ENCODE measurements at regions not wholly inside any gene's neighbourhood (a gene's known extent, or its start where the extent isn't known, plus 50 kb on each side); places are given as distances from the start of the nearest gene placed in this dataset.

GRCh38 chr7:45998506-45998905 is 77.4 kb upstream of the IGFBP3 start:
- no peak for DNase-seq

DNA sequence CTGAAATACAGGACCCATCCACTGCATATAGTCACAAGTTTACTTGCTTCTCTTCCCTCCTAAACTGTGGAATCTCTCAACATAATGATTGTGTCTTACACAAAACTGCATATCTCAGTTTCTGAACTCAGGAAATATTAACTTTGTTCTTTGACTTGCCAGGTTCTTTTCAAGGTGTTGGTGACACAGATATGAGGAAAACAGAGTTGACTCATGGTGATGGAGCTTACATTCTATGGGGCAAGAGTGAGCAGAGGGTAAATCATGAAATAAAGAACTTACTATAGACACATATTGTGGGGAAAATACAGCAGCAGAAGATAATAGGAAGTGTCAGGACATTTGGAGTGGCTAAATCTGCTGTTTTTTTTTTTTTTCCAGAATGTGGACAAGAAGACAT is 72.5 kb upstream of the IGFBP3 start:
- no peak for DNase-seq

DNA sequence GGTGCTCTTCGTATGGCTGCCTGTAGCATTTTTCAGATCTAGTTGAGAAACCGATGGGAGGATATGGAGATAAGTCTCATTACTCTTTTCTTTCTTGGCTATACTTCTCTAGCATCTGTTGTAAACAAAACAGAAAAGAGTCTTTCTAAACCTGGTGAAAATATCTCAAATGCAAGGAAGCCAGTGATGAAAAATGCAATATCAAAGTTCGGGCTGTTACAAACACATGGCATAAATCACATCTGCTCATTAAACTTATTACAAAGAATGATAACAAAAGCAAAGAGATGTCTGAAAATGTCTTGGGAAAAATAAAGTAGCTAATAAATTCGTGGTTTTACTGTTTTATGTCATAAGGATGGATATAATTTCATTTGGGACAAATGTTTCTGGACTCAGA is 71.8 kb upstream of the IGFBP3 start:
- no peak for DNase-seq

- DNase-seq: no peak
Observed at GRCh38 chr7:45990276-45990675, 69.2 kb upstream of the IGFBP3 start.

DNA sequence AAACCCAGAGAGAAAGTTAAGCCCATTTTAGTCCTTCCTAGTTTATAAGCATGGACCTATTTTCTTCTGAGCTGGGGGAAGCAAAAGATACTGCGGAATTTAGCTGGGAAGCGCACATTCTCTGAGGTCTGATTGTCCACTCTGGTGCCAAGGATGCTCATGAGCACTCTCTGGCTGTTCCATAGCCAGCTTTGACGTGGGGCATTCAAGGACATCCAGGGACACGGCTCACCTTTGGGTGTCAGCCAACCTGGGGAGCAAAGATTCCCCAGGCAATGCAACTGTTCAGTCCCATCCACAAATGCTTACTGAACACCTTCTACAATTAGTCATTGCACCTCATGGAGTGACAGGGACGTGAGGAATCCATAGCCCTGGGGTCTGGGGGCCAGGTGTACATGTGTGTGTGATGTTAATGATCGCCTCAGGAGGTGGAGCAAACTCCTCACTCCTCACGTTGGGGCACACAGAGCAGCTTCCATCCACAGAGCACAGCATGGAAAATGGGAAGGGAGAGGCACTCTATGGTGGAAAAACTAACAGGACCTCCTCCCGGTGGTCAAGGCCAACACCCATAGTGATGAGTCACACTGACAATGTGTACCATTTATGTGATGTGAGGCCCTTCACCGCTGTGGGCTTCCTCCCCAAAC is 67.5 kb upstream of the IGFBP3 start:
- no peak for DNase-seq

GRCh38 chr7:45987521-45988290 is 66.6 kb upstream of the IGFBP3 start:
- DNase-seq: no peak

- DNase-seq: no peak
Observed at GRCh38 chr7:45986355-45987298, 65.6 kb upstream of the IGFBP3 start.

DNA sequence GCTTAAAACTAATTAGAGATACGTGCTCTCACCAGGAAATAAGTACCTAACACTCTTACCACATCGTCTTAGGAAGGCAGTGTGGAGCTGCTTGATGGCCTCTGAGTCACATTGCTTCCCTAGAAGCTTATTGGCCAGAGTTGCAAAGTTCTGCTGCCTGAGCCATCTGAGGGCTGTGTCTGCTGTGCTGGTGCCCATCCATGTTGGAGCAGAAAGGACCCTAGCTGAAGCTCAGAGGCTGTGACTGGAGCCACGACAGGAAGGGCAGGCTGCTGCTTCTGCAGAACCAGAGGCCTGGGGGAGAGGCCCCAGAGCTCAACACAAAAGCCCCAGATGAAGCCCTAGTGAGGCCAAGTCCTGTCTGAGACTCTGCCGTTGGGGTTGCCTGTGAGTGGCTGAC is 64.8 kb upstream of the IGFBP3 start:
- no peak for DNase-seq

- no peak for DNase-seq
Observed at GRCh38 chr7:45984386-45985295, 63.6 kb upstream of the IGFBP3 start.

GRCh38 chr7:45983720-45984255 is 62.7 kb upstream of the IGFBP3 start:
- DNase-seq: no peak

DNA sequence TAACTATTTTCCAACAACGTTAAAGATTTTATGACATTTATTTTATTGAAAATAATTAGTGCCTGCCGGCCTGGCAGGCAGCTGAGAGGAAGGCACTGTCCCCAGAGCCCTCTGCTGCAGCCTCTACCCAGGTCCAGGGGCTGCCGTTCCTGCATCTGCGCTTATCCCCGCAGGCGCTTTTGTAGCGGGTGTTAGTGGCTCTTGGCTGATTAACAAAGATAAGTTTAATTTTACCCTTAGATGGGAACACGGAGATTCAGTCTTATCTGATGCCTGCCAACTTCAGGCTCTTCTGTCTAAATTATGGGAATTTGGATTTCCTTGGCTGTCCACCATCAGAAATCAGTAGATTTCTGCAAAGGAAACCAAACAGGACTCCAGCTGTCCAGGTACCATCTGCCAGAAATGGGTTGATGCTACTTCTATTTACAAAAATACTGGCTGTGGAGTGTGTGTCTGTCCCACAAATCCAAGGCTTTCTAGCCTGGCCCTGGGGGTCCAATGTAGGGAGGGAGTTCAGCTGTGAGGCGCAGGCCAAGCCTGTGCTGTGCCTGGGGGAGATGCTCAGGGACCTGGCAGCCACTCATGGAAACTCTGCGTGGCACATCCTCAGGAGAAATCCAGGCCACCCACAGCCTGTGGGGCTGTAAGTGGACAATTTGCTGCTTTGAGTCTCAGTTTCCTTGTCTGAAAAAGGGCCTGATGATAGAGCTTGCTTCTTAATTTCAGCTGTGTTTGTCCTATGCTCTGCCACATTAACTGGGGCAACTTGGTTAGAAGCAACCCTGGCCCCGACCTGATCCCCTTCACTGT is 62.0 kb upstream of the IGFBP3 start:
- DNase-seq: no peak

DNA sequence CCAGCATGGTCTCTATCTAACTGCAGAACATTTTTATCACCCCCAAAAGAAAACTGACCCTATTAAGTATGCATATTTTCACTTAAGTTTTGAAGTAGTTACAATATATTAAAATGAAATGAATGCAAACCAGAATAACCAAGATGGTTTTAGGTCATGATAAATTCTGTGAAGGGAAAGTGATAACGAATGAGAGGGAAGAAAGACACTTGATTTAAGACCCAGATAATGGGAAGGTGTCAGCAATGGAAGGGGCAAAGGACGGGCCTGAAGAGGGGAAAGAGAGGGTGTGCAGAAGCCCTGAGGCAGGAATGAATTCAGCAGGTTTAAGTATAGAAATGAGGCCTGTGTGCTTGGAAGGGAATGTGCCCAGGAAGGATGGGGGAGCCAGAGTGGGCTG is 61.1 kb upstream of the IGFBP3 start:
- no peak for DNase-seq

- DNase-seq: no peak
Observed at GRCh38 chr7:45980973-45981372, 59.9 kb upstream of the IGFBP3 start.

GRCh38 chr7:45980181-45980905 is 59.3 kb upstream of the IGFBP3 start:
- no peak for DNase-seq

DNA sequence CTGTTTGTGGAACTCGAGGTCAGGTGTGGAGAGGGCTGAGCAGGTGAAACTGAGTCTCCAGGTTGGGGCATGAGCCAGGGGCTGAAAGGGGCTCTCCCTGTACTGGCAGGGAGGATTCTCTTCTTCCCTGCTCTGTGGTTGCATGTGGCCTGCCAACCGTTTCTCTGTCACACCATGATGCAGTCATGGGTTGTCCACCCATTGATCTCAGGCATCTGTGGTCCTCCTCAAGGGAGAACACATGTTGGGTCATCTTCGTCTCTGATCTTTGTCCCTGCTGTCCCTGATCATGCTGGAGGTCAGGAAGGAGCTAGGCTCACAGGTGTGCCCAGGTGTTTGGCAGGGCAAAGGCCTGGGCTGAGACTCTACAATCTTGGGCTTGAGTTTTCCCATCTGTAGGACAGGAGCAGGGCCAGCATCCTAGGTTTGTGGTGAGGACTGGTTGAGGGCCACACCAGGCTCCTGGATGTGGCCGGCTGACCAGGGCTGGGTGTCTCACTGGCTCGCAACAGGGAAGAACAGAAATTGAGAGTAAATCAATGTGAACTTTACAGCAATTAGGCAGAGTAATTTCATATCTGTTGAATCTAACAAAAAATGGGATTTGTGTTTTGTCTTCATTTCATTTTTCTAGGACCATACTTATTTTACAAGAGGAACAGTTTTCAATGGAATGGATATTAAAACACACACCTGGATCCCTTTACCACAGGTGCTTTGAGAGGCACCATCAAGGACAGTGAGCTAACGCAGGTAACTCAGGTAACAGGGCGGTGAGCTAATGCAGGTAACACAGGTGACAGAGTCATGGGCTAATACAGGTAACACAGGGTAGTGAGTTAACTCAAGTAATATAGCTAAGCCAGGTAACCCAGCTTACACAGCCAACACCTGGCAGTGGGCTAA is 58.5 kb upstream of the IGFBP3 start:
- DNase-seq: no peak

DNA sequence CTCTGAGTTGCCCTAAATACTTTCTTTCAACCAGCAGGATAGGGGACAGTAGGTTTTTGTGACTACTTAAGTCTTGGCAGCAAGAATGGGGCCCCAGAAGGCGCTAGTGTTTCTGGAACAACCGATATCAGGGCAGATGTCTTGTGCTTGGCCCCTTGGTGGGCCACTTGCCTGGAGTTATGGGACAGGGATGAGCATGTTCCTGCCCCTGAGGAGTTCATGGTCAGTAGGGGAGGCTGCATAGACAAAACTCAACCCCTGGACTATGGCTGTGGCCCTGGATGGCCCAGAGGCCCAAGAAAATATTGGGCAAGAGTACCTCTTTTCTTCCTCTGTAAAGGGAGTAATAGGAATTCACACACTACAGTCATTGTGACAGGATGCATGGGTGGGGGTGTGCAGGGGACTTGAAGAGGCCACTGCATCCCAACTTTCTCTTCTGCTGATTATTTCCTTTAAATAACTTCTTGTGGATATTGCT is 57.7 kb upstream of the IGFBP3 start:
- DNase-seq: no peak

DNA sequence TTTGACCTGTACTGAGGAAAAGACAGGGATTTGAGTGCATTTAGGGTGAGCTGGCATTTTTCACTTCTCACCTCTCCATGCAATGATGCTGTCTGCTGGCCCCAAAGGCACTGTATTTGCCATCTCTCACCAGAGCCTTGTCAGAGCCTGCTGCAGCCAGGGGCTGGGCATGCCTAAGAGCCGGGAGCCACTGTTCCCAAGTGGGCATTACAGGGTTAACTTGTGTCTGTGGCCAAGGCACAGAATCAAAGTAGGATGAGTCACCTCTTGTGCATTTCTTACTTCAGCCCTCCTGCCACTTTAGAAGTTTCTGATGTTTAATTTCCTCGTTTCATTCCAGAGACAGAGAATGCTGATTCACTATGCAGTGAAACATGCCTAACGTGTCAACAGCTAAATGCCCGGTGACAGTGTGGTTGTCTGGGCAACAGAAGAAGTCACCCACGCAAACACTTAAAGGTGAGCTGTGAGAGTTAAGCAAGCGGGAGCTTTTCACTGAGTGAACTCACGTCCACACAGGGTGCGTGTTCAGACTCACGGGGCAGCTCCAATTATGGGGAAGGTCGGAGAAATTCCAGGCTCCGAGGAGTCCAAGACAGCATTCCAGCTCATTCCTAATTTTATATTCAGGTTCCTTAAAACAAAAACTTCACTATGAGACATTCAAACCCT is 57.1 kb upstream of the IGFBP3 start:
- DNase-seq: peak in 14 of 51 donors; percentile 5 to 48 (median 15)
